A549 (cell line): ENCODE measurements at regions not wholly inside any gene's neighbourhood (a gene's known extent, or its start where the extent isn't known, plus 50 kb on each side); places are given as distances from the start of the nearest gene placed in this dataset.

Experiments
- ATAC-seq, 2 experiments: fragments of 200-7000 bp in 1 of 2; fragments of >200 bp in 1 of 2; cut with Nextera tagmentation in 1 of 2; cut with Tn5 transposase in 1 of 2; 3 replicates each; pipeline versions ENCODE4 v1.8.0 to v1.9.1; 2018 to 2020; ENCODE audit warnings: mild to moderate bottlenecking in 1 of 2, moderate library complexity in 1 of 2
- CTCF ChIA-PET: fragments of 300-600 bp; sonication (Branson Sonifier 250); formaldehyde crosslinking; extraction: SDS; loops from one replicate; lab custom pipeline; 2021; ENCODE audit warnings: antibody characterized with exemption, inconsistent platforms; lab: Yijun Ruan, JAX
- POLR2A ChIA-PET: fragments of 350-600 bp; formaldehyde crosslinking; extraction: SDS; loops from one replicate; lab custom pipeline; 2021; ENCODE audit warnings: antibody characterized with exemption, inconsistent platforms; lab: Yijun Ruan, JAX
- DNase-seq, 2 experiments: peaks; one replicate each; pipeline versions ENCODE4 v3.0.0 to v3.0.0-alpha.2; 2011 to 2016; ENCODE audit warnings: low read depth in 1 of 2, low spot score in 1 of 2
- FAIRE-seq: peaks from 2 replicates; lab custom pipeline; 2011; peaks lifted over from hg19 to GRCh38; lab: Jason Lieb, UNC
- H3K27ac ChIP-seq, 2 experiments: fragments of >200 bp; sonication (Bioruptor Twin); formaldehyde crosslinking; 3 replicates each; pipeline ENCODE4 v1.5.1; 2016 to 2017
- H3K4me1 ChIP-seq: fragments of >200 bp; sonication (Bioruptor Twin); formaldehyde crosslinking; 3 replicates; pipeline ENCODE4 v1.6.1; 2016
- H3K4me2 ChIP-seq: fragments of >200 bp; sonication (Bioruptor Twin); formaldehyde crosslinking; 3 replicates; pipeline ENCODE4 v1.6.1; 2016
- H3K4me3 ChIP-seq: fragments of >200 bp; sonication (Bioruptor Twin); formaldehyde crosslinking; 3 replicates; pipeline ENCODE4 v1.5.1; 2016
- H3K9me3 ChIP-seq: fragments of >200 bp; sonication (Bioruptor Twin); formaldehyde crosslinking; 3 replicates; pipeline ENCODE4 v1.6.1; 2016
- BHLHE40 ChIP-seq: IDR thresholded peaks from 2 replicates; pipeline ENCODE4 v1.6.1; 2012; ENCODE audit warnings: low read depth, low read length, inconsistent platforms
- CEBPB ChIP-seq, 2 experiments: fragments of >200 bp in 1 of 2; sonication (Bioruptor Twin) in 1 of 2; formaldehyde crosslinking in 1 of 2; IDR thresholded peaks; 2 replicates each; pipeline ENCODE4 v1.6.1; 2012 to 2016
- CTCF ChIP-seq: fragments of >200 bp; sonication (Bioruptor Twin); formaldehyde crosslinking; IDR thresholded peaks from 3 replicates; pipeline ENCODE4 v1.5.1; 2016
- FOSL2 ChIP-seq, 2 experiments: fragments of 450-650 bp in 1 of 2; fragments of >200 bp in 1 of 2; sonication (Bioruptor Twin) in 1 of 2; formaldehyde crosslinking; IDR thresholded peaks; 2 replicates each; pipeline versions ENCODE4 v1.5.0 to v1.6.1; 2016 to 2020; ENCODE audit warnings: mild to moderate bottlenecking in 1 of 2, moderate library complexity in 1 of 2
- HOXB5 ChIP-seq: fragments of 250-450 bp; sonication (Bioruptor Pico); IDR thresholded peaks from 2 replicates; pipeline ENCODE4 v1.5.0; 2020; ENCODE audit warnings: mild to moderate bottlenecking, moderate library complexity
- MAFK ChIP-seq: fragments of 450-650 bp; IDR thresholded peaks from 2 replicates; pipeline ENCODE4 v1.6.1; 2014; ENCODE audit not compliant: partially characterized antibody
- RAD21 ChIP-seq, 2 experiments: fragments of >200 bp in 1 of 2; sonication (Bioruptor Twin) in 1 of 2; formaldehyde crosslinking in 1 of 2; IDR thresholded peaks in 1 of 2; conservative IDR thresholded peaks in 1 of 2; 2 replicates in 1 of 2; 3 replicates in 1 of 2; pipeline ENCODE4 v1.6.1; 2012 to 2018; ENCODE audit warnings: inconsistent platforms in 1 of 2
- RARB ChIP-seq: fragments of 250-450 bp; sonication (Bioruptor Pico); IDR thresholded peaks from 2 replicates; pipeline ENCODE4 v1.8.0; 2021; ENCODE audit warnings: mild to moderate bottlenecking, moderate library complexity
- SREBF2 ChIP-seq: fragments of 450-650 bp; IDR thresholded peaks from 2 replicates; pipeline ENCODE4 v1.6.1; 2014; ENCODE audit warnings: mild to moderate bottlenecking, moderate library complexity
- TFCP2L1 ChIP-seq: fragments of 250-450 bp; sonication (Bioruptor Pico); IDR thresholded peaks from 2 replicates; pipeline ENCODE4 v1.5.0; 2021; ENCODE audit warnings: mild to moderate bottlenecking
- WGBS: methylation state at CpG from one replicate; pipeline ENCODE4 v1.1.6; 2017; ENCODE audit errors: missing lambda C conversion rate; 5-methylcytosine and 5-hydroxymethylcytosine counted together
- TF ChIP-seq, protein P1 (sequence below): fragments of 450-650 bp; IDR thresholded peaks from 2 replicates; pipeline ENCODE4 v1.6.1; 2014; ENCODE audit warnings: antibody characterized with exemption
- TF ChIP-seq, protein P2 (sequence below): IDR thresholded peaks from 2 replicates; pipeline ENCODE4 v1.6.1; 2012; ENCODE audit warnings: low read depth, borderline replicate concordance

DNA sequence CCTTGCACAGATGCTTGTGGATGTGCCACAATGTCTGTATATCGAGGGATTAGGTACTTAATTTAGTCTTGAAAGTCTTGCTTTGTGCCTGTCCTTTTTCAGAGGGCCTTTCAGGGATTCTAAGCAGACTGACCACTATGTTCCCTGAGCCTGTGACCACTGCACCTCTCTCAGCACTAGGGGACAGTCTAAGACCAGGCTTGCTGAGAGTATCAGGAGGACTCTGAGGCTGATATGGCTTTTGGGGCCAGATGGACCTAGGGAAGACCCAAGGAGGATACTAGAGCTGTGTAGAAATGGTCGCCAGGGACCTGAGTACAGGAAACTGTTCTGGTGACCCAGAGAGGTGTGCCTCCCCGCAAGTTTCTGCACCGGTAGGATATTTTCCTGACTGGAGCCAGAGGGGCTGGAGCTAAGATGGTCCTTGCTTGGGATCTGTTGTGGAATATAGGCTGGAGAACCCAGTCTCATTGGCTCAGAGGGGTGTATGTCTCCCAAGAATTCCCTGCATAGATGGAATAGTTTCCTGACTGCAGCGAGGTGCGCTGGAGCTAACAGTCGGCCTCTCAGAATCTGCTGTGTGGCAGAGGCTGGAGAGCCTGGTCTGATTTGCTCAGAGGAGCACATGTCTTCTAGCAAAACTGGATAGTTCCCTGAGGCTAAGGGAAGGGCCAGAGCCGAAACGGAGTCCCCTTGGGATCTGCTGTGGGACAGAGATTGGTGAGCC is 213.2 kb upstream of the DCBLD2 start:
- DNase-seq, result peak in 1 of 2 experiments; percentile 45

DNA sequence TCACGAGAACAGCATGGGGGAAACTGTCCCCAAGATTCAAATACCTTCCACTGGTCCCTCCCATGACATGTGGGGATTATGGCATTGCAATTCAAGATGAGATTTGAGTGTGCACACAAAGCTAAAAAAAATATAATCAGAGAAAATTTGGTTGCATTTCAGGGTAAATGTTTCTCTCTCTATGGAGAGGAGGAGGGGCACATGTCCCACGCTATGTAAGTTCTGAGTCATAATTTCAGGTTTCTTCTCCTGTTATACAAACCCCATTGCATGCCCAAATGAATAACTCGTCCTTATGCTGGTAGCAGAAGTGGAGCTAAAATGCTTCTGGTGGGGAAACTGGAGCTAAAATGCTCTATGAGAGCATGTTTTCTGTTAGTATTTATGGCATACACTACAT is 209.7 kb upstream of the DCBLD2 start:
- no peak for ATAC-seq
- no peak overlapping the region for H3K27ac ChIP-seq
- WGBS, result 14% methylated on average over 3 of the region's 3 CpGs
- no peak overlapping the region for H3K4me3 ChIP-seq
- no peaks in the 10 kb centered on the region for H3K9me3 ChIP-seq
- CTCF ChIA-PET, result no interaction called here
- FAIRE-seq, result no peak
- H3K4me1 ChIP-seq, result no peaks in the 10 kb centered on the region
- no peak for TF ChIP-seq MAFK
- TF ChIP-seq, all 56 proteins: peak for 0
- no peak for DNase-seq
- POLR2A ChIA-PET, result no interaction called here
- H3K4me2 ChIP-seq, result no peak overlapping the region

More for the DNA sequence above, 213.2 kb upstream of the DCBLD2 start:
- Histone ChIP-seq H3K4me2 (no peak overlapping the region), H3K4me3 (no peak overlapping the region)
- 52% methylated on average over 9 of the region's 9 CpGs for WGBS
- peak; percentile 83 to 98 for ATAC-seq
- peak; percentile 37; the same call in 2 of the 3 replicates for TF ChIP-seq CTCF
- peak; percentile 48 to 80 for TF ChIP-seq RAD21 (conservative IDR thresholded peaks at IDR 0.05 in 1 of 2, IDR thresholded peaks at IDR 0.05 in 1 of 2)
- TF ChIP-seq SREBF2, result no peak
- TF ChIP-seq, all 56 proteins: peak for 2
- no peaks in the 10 kb centered on the region for H3K9me3 ChIP-seq
- POLR2A ChIA-PET, result no interaction called here
- CTCF ChIA-PET, result interaction anchor here (0.7 to 2.3 kb wide), 4 partner anchors 31 to 639 kb away, joined by 3 to 7 read pairs (median 4); no protein-coding TSS in a partner anchor
- H3K4me1 ChIP-seq, result no peaks in the 10 kb centered on the region
- no peak for FAIRE-seq
- no peak overlapping the region for H3K27ac ChIP-seq

- FAIRE-seq (no peak), DNase-seq (no peak), ATAC-seq (no peak)
- CTCF ChIA-PET, result interaction anchor here (0.8 to 1.0 kb wide), 2 partner anchors 63 to 643 kb away, joined by 3 read pairs; no protein-coding TSS in a partner anchor
- 44% methylated on average over 4 of the region's 4 CpGs for WGBS
- no peaks in the 10 kb centered on the region for H3K4me1 ChIP-seq
- no peak overlapping the region for H3K4me3 ChIP-seq
- POLR2A ChIA-PET, result no interaction called here
- no peak overlapping the region for H3K4me2 ChIP-seq
- TF ChIP-seq HOXB5, result no peak
- no peak for TF ChIP-seq TFCP2L1 (CRISPR knock-in tag)
- TF ChIP-seq CEBPB (IDR thresholded peaks at IDR 0.05), result no peak
- no peak for TF ChIP-seq RAD21 (conservative IDR thresholded peaks at IDR 0.05 in 1 of 2, IDR thresholded peaks at IDR 0.05 in 1 of 2)
- TF ChIP-seq RARB, result no peak
- TF ChIP-seq, protein P1, sequence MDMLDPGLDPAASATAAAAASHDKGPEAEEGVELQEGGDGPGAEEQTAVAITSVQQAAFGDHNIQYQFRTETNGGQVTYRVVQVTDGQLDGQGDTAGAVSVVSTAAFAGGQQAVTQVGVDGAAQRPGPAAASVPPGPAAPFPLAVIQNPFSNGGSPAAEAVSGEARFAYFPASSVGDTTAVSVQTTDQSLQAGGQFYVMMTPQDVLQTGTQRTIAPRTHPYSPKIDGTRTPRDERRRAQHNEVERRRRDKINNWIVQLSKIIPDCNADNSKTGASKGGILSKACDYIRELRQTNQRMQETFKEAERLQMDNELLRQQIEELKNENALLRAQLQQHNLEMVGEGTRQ, result no peak
- TF ChIP-seq, protein P2, sequence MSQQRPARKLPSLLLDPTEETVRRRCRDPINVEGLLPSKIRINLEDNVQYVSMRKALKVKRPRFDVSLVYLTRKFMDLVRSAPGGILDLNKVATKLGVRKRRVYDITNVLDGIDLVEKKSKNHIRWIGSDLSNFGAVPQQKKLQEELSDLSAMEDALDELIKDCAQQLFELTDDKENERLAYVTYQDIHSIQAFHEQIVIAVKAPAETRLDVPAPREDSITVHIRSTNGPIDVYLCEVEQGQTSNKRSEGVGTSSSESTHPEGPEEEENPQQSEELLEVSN, result no peak
- no peak for TF ChIP-seq BHLHE40
- no peaks in the 10 kb centered on the region for H3K9me3 ChIP-seq
- H3K27ac ChIP-seq, result no peak overlapping the region
Measured at GRCh38 chr3:99110401-99110800, 208.9 kb upstream of the DCBLD2 start.

- no peak overlapping the region for H3K4me3 ChIP-seq
- no peak overlapping the region for H3K4me2 ChIP-seq
- peak in 1 of 2 experiments; percentile 59; a peak in 1 of 6 replicates for ATAC-seq
- CTCF ChIA-PET, result no interaction called here
- TF ChIP-seq MAFK (peak; percentile 49), CTCF (no peak), FOSL2 (IDR thresholded peaks at IDR 0.05) (no peak), FOSL2 (CRISPR knock-in tag; IDR thresholded peaks at IDR 0.05) (peak; percentile 39; the same call in 1 of the 2 replicates)
- TF ChIP-seq, all 56 proteins: peak for 2
- POLR2A ChIA-PET, result no interaction called here
- DNase-seq (peak in 1 of 2 experiments; percentile 32), FAIRE-seq (no peak)
- Histone ChIP-seq H3K9me3 (no peaks in the 10 kb centered on the region), H3K27ac (no peak overlapping the region), H3K4me1 (no peaks in the 10 kb centered on the region)
- 25% methylated on average over 2 of the region's 2 CpGs for WGBS
Measured at GRCh38 chr3:99108508-99108907, 207.0 kb upstream of the DCBLD2 start.
